AG09319 (cell line): ENCODE measurements at regions not wholly inside any gene's neighbourhood (a gene's known extent, or its start where the extent isn't known, plus 50 kb on each side); places are given as distances from the start of the nearest gene placed in this dataset.

Experiments
- DNase-seq: peaks from one replicate; pipeline ENCODE4 v3.0.0-alpha.2; 2010; ENCODE audit warnings: low read depth; ENCODE audit errors: extremely low read depth
- TF ChIP-seq, protein P1 (sequence below): IDR thresholded peaks from 2 replicates; pipeline ENCODE4 v1.5.1; 2011; ENCODE audit warnings: low read depth, mild to moderate bottlenecking, inconsistent platforms, low read length, moderate library complexity

DNA sequence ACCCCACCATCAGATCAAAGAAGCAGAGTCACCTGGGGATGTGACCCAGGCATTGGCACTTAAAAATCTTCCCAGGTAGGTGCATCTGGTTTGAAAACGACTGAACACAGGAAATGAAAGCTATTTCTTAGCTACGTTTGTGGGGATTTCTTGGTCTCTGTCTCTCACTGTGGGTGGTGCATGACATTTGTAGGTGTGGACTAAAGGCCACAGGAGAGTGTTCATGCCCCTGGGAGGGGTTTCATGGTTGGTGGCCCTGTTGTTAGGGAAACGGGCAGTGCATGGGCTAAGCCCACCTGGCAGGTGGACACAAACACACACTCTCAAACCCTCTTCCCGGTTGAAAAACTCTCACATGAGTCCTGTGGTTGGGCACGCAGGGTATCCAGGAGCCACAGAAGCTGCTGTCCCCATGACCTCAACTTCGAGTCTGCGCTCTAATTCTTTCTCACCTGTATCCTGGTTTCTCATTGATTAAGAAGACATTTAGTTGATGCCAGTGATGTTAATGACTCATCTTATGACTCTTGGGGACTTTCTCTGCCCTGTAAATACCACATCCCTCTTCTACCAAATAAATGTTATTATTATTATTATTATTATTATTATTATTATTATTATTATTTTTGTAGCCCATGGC is 119.4 kb downstream of the MRPS6 start:
- DNase-seq, result no peak
- TF ChIP-seq, protein P1, sequence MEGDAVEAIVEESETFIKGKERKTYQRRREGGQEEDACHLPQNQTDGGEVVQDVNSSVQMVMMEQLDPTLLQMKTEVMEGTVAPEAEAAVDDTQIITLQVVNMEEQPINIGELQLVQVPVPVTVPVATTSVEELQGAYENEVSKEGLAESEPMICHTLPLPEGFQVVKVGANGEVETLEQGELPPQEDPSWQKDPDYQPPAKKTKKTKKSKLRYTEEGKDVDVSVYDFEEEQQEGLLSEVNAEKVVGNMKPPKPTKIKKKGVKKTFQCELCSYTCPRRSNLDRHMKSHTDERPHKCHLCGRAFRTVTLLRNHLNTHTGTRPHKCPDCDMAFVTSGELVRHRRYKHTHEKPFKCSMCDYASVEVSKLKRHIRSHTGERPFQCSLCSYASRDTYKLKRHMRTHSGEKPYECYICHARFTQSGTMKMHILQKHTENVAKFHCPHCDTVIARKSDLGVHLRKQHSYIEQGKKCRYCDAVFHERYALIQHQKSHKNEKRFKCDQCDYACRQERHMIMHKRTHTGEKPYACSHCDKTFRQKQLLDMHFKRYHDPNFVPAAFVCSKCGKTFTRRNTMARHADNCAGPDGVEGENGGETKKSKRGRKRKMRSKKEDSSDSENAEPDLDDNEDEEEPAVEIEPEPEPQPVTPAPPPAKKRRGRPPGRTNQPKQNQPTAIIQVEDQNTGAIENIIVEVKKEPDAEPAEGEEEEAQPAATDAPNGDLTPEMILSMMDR, result no peak

GRCh38 chr21:34195335-34195734 is 122.0 kb downstream of the MRPS6 start:
- DNase-seq, result no peak
- TF ChIP-seq, protein P1, result no peak

GRCh38 chr21:34196996-34197395 is 123.6 kb downstream of the MRPS6 start:
- DNase-seq, result no peak
- TF ChIP-seq, protein P1, result no peak

DNA sequence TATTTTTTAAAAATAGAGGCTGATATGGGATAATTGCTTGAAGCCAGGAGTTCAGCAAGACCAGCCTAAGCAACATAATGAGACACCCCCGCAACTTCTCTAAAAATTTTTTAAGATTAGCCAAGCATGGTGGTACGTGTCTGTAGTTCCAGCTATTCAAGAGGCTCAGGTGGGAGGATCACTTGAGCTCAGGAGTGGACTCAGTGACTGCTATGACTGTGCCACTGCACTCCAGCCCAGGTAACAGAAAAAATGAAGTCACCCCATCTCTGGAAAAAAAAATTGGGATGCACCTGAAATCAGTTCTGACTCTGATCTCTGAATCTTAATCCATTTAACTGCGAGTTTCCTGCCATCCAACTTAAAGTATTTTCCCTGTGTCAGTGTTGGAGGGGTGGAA is 124.2 kb downstream of the MRPS6 start:
- DNase-seq, result no peak
- TF ChIP-seq, protein P1, result no peak

GRCh38 chr21:34198231-34199120 is 125.1 kb downstream of the MRPS6 start:
- DNase-seq, result no peak

DNA sequence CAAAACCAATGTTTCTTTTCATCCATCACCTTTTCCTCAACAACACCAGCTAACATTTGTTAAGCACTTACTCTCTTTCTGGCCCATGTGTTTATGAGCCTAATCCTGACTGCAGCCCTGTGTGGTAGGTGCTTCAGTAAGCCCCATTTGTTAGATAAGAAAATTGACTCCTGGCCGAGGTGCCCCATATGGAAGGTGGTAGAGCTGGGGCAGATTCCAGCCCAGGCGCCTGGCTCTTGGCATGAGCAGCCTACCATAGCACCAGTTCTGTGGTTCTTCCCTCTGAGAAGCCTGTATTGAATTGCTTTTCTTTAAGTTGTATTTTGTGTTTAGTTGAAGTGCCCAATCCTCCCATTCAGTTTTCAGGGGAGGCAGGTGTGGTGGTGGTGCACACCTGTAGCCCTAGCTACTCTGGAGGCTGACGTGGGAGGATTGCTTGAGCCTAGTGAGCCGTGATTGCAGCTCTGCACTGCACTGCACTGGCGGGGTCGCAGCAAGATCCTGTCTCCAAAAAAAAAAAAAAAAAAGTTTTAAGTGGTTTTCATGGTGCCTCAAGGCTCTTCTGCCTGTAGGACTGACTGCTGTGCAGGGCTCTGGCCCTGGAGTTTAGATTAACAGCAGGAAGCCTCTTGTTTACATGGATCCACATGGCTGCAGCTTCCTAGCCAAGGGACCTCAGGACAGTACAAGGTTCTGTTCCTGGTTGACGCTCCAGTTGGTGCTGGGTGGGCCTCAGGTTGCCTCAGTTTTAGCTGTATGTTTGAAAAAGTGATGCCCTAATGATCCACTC is 125.9 kb downstream of the MRPS6 start:
- no peak for DNase-seq
- TF ChIP-seq, protein P1, result no peak

More at GRCh38 chr21:34198231-34199120, 125.1 kb downstream of the MRPS6 start:
- TF ChIP-seq, protein P1, result no peak
